ENCODE measurements at regions not wholly inside any gene's neighbourhood (a gene's known extent, or its start where the extent isn't known, plus 50 kb on each side); places are given as distances from the start of the nearest gene placed in this dataset.

- Histone ChIP-seq H4K20me1 (ENCODE audit: insufficient read depth, low read length, poor library complexity, severe bottlenecking) (no peaks in the 10 kb centered on the region), H3K36me3 (ENCODE audit: insufficient read depth, low read length) (no peaks in the 10 kb centered on the region), H3K4me3 (ENCODE audit: low read length, poor library complexity, severe bottlenecking) (no peak overlapping the region), H3F3A (ENCODE audit: low read depth) (no peaks in the 10 kb centered on the region), H3K9me2 (replicated peaks; ENCODE audit: low read depth, low read length) (no peaks in the 10 kb centered on the region), H3K79me2 (ENCODE audit: insufficient read depth, low read length) (no peaks in the 10 kb centered on the region), H3K9ac (ENCODE audit: low read depth, low read length, poor library complexity, severe bottlenecking) (no peak overlapping the region), H3K27me3 (ENCODE audit: insufficient read depth, low read length, poor library complexity, severe bottlenecking) (no peaks in the 10 kb centered on the region), H3K9me3 (ENCODE audit: insufficient read depth, low read depth, low read length) (no peaks in the 10 kb centered on the region), H3K4me1 (ENCODE audit: insufficient read depth, low read length, poor library complexity, severe bottlenecking) (no peaks in the 10 kb centered on the region), H2AFZ (ENCODE audit: low read length) (no peak overlapping the region), H3K4me2 (ENCODE audit: low read depth, low read length, poor library complexity, severe bottlenecking) (no peak overlapping the region)
- no peak for TF ChIP-seq CTCF (conservative IDR thresholded peaks at IDR 0.05; ENCODE audit: low read length)
- TF ChIP-seq EZH2phosphoT487 (IDR thresholded peaks at IDR 0.05; ENCODE audit: borderline replicate concordance) = no peak
Measured at GRCh38 chrX:155682834-155683233, 70.1 kb upstream of the TMLHE start.

GRCh38 chrX:155679715-155680114 is 67.0 kb upstream of the TMLHE start:
- H3K79me2 ChIP-seq (ENCODE audit: insufficient read depth, low read length) = no peaks in the 10 kb centered on the region
- no peaks in the 10 kb centered on the region for H3K9me2 ChIP-seq (replicated peaks; ENCODE audit: low read depth, low read length)
- H3K4me1 ChIP-seq (ENCODE audit: insufficient read depth, low read length, poor library complexity, severe bottlenecking) = no peaks in the 10 kb centered on the region
- no peak overlapping the region for H3K4me3 ChIP-seq (ENCODE audit: low read length, poor library complexity, severe bottlenecking)
- no peaks in the 10 kb centered on the region for H3F3A ChIP-seq (ENCODE audit: low read depth)
- H3K9ac ChIP-seq (ENCODE audit: low read depth, low read length, poor library complexity, severe bottlenecking) = no peak overlapping the region
- no peaks in the 10 kb centered on the region for H4K20me1 ChIP-seq (ENCODE audit: insufficient read depth, low read length, poor library complexity, severe bottlenecking)
- no peaks in the 10 kb centered on the region for H3K9me3 ChIP-seq (ENCODE audit: insufficient read depth, low read depth, low read length)
- H3K36me3 ChIP-seq (ENCODE audit: insufficient read depth, low read length) = no peaks in the 10 kb centered on the region
- no peak overlapping the region for H2AFZ ChIP-seq (ENCODE audit: low read length)
- H3K4me2 ChIP-seq (ENCODE audit: low read depth, low read length, poor library complexity, severe bottlenecking) = no peak overlapping the region
- no peaks in the 10 kb centered on the region for H3K27me3 ChIP-seq (ENCODE audit: insufficient read depth, low read length, poor library complexity, severe bottlenecking)
- TF ChIP-seq CTCF (conservative IDR thresholded peaks at IDR 0.05; ENCODE audit: low read length) (no peak), EZH2phosphoT487 (IDR thresholded peaks at IDR 0.05; ENCODE audit: borderline replicate concordance) (no peak)

GRCh38 chrX:155673338-155673737 is 60.6 kb upstream of the TMLHE start:
- no peaks in the 10 kb centered on the region for H3K79me2 ChIP-seq (ENCODE audit: insufficient read depth, low read length)
- no peaks in the 10 kb centered on the region for H3K4me1 ChIP-seq (ENCODE audit: insufficient read depth, low read length, poor library complexity, severe bottlenecking)
- H3K4me3 ChIP-seq (ENCODE audit: low read length, poor library complexity, severe bottlenecking) = no peak overlapping the region
- no peaks in the 10 kb centered on the region for H3K36me3 ChIP-seq (ENCODE audit: insufficient read depth, low read length)
- H3K9ac ChIP-seq (ENCODE audit: low read depth, low read length, poor library complexity, severe bottlenecking) = no peak overlapping the region
- H3K9me2 ChIP-seq (replicated peaks; ENCODE audit: low read depth, low read length) = no peaks in the 10 kb centered on the region
- H4K20me1 ChIP-seq (ENCODE audit: insufficient read depth, low read length, poor library complexity, severe bottlenecking) = no peaks in the 10 kb centered on the region
- H3F3A ChIP-seq (ENCODE audit: low read depth) = no peaks in the 10 kb centered on the region
- H3K4me2 ChIP-seq (ENCODE audit: low read depth, low read length, poor library complexity, severe bottlenecking) = no peak overlapping the region
- no peaks in the 10 kb centered on the region for H3K27me3 ChIP-seq (ENCODE audit: insufficient read depth, low read length, poor library complexity, severe bottlenecking)
- TF ChIP-seq CTCF (conservative IDR thresholded peaks at IDR 0.05; ENCODE audit: low read length) = no peak
- no peak for TF ChIP-seq EZH2phosphoT487 (IDR thresholded peaks at IDR 0.05; ENCODE audit: borderline replicate concordance)
- no peaks in the 10 kb centered on the region for H3K9me3 ChIP-seq (ENCODE audit: insufficient read depth, low read depth, low read length)
- no peak overlapping the region for H2AFZ ChIP-seq (ENCODE audit: low read length)

Measured in Loucy (cell line).